IMR-90 (cell line): ENCODE measurements at regions not wholly inside any gene's neighbourhood (a gene's known extent, or its start where the extent isn't known, plus 50 kb on each side); places are given as distances from the start of the nearest gene placed in this dataset.
A peak's percentile ranks its signal among the peaks of the same experiment; 100 is the strongest.

Source experiments
- ATAC-seq: fragments of 200-7000 bp; cut with Tn5 transposase; 2 replicates; pipeline ENCODE4 v1.9.1; 2020; ENCODE audit warnings: low read depth, mild to moderate bottlenecking, moderate library complexity
- BruUV-seq: library from RNA; stranded (reverse); fragments of 400-500 nt; replicated peaks from 2 replicates; lab custom pipeline; 2021; lab: Mats Ljungman, UMichigan
- CTCF ChIA-PET: fragments of 300-600 bp; formaldehyde crosslinking; extraction: SDS; loops from one replicate; lab custom pipeline; 2021; ENCODE audit warnings: antibody characterized with exemption; lab: Yijun Ruan, JAX
- POLR2A ChIA-PET: fragments of 300-600 bp; sonication (Branson Sonifier 250); formaldehyde crosslinking; loops from one replicate; lab custom pipeline; 2022; ENCODE audit warnings: antibody characterized with exemption; ENCODE audit not compliant: unreplicated experiment; lab: Charles Lee
- DNase-seq: peaks from one replicate; pipeline ENCODE4 v3.0.0; 2013
- H2AFZ ChIP-seq: replicated peaks from 2 replicates; pipeline ENCODE3; 2013; ENCODE audit warnings: low read length, mild to moderate bottlenecking; ENCODE audit not compliant: poor library complexity
- H2AK5ac ChIP-seq: 2 replicates; pipeline ENCODE4 v1.6.1; 2013; ENCODE audit warnings: low read depth, low read length, inconsistent platforms
- H2AK9ac ChIP-seq: replicated peaks from 2 replicates; pipeline ENCODE3; 2013; ENCODE audit warnings: mild to moderate bottlenecking, low read depth, low read length, moderate library complexity; ENCODE audit not compliant: poor library complexity
- H2BK120ac ChIP-seq: 2 replicates; pipeline ENCODE4 v1.6.1; 2013; ENCODE audit warnings: low read depth, low read length, inconsistent platforms
- H2BK15ac ChIP-seq: 3 replicates; pipeline ENCODE4 v1.6.1; 2013; ENCODE audit warnings: low read depth, low read length, inconsistent platforms
- H2BK20ac ChIP-seq: 2 replicates; pipeline ENCODE4 v1.6.1; 2013; ENCODE audit warnings: low read depth, mild to moderate bottlenecking, inconsistent platforms, low read length, moderate library complexity
- H2BK5ac ChIP-seq: 2 replicates; pipeline ENCODE4 v1.6.1; 2013; ENCODE audit warnings: mild to moderate bottlenecking, low read depth, low read length, inconsistent platforms; ENCODE audit not compliant: poor library complexity, severe bottlenecking
- H3K14ac ChIP-seq: replicated peaks from 2 replicates; pipeline ENCODE4 v1.6.1; 2013; ENCODE audit warnings: low read depth, low read length, inconsistent platforms
- H3K18ac ChIP-seq: 2 replicates; pipeline ENCODE4 v1.6.1; 2013; ENCODE audit warnings: low read depth, low read length, control low read depth
- H3K23ac ChIP-seq: 2 replicates; pipeline ENCODE4 v1.6.1; 2013; ENCODE audit warnings: low read depth, low read length, inconsistent platforms
- H3K27ac ChIP-seq: 2 replicates; pipeline ENCODE4 v1.5.1; 2013; ENCODE audit warnings: mild to moderate bottlenecking, control low read depth, low read length; ENCODE audit not compliant: insufficient read depth
- H3K27me3 ChIP-seq: 2 replicates; pipeline ENCODE4 v1.6.1; 2013; ENCODE audit warnings: low read length; ENCODE audit not compliant: control insufficient read depth, insufficient read depth
- H3K36me3 ChIP-seq: 2 replicates; pipeline ENCODE4 v1.6.1; 2013; ENCODE audit warnings: low read length, mixed read lengths; ENCODE audit not compliant: control insufficient read depth, insufficient read depth
- H3K4ac ChIP-seq: 2 replicates; pipeline ENCODE4 v1.6.1; 2013; ENCODE audit warnings: low read depth, low read length, inconsistent platforms
- H3K4me1 ChIP-seq: 2 replicates; pipeline ENCODE4 v1.6.1; 2013; ENCODE audit warnings: low read length, mixed read lengths; ENCODE audit not compliant: control insufficient read depth, insufficient read depth
- H3K4me2 ChIP-seq: 2 replicates; pipeline ENCODE4 v1.6.1; 2013; ENCODE audit warnings: low read depth, mild to moderate bottlenecking, control low read depth, low read length, moderate library complexity
- H3K4me3 ChIP-seq: 2 replicates; pipeline ENCODE4 v1.5.1; 2013; ENCODE audit warnings: low read depth, mild to moderate bottlenecking, control low read depth, low read length, moderate library complexity; ENCODE audit not compliant: insufficient read depth
- H3K56ac ChIP-seq: 2 replicates; pipeline ENCODE4 v1.6.1; 2013; ENCODE audit warnings: low read length, inconsistent platforms; ENCODE audit not compliant: insufficient read depth; ENCODE audit errors: extremely low read depth
- H3K79me1 ChIP-seq, 2 experiments: 2 replicates each; pipeline ENCODE4 v1.6.1; 2013; ENCODE audit warnings: low read length in 2 of 2, inconsistent platforms in 1 of 2, low read depth in 1 of 2
- H3K9ac ChIP-seq: 2 replicates; pipeline ENCODE4 v1.6.1; 2013; ENCODE audit warnings: low read depth, low read length, control low read depth
- H3K9me1 ChIP-seq: 2 replicates; pipeline ENCODE4 v1.6.1; 2013; ENCODE audit warnings: low read length, inconsistent platforms; ENCODE audit not compliant: insufficient read depth
- H3K9me3 ChIP-seq: 2 replicates; pipeline ENCODE4 v1.6.1; 2013; ENCODE audit warnings: low read length; ENCODE audit not compliant: control insufficient read depth, insufficient read depth
- H4K20me1 ChIP-seq: 2 replicates; pipeline ENCODE4 v1.6.1; 2013; ENCODE audit warnings: low read length, inconsistent platforms; ENCODE audit not compliant: insufficient read depth
- H4K5ac ChIP-seq: 2 replicates; pipeline ENCODE4 v1.6.1; 2013; ENCODE audit warnings: mild to moderate bottlenecking, low read depth, low read length, control low read depth
- H4K8ac ChIP-seq, 2 experiments: 2 replicates each; pipeline ENCODE4 v1.6.1; 2013; ENCODE audit warnings: low read depth in 2 of 2, low read length in 2 of 2, control low read depth in 1 of 2, inconsistent platforms in 1 of 2
- H4K91ac ChIP-seq: 2 replicates; pipeline ENCODE4 v1.6.1; 2013; ENCODE audit warnings: low read depth, low read length, inconsistent platforms; ENCODE audit not compliant: insufficient read depth
- BHLHE40 ChIP-seq: fragments of 150-350 bp; IDR thresholded peaks from 2 replicates; pipeline ENCODE4 v1.6.1; 2016; ENCODE audit warnings: mild to moderate bottlenecking, low read depth, low read length
- CEBPB ChIP-seq: IDR thresholded peaks from 2 replicates; pipeline ENCODE4 v1.6.1; 2012; ENCODE audit warnings: low read depth, low read length, improper control_type of control experiment
- CHD1 ChIP-seq: IDR thresholded peaks from 2 replicates; pipeline ENCODE4 v1.6.1; 2012; ENCODE audit warnings: low read depth, low read length, improper control_type of control experiment
- FOS ChIP-seq: fragments of 150-350 bp; IDR thresholded peaks from 2 replicates; pipeline ENCODE4 v1.6.1; 2016; ENCODE audit warnings: low read depth, low read length
- MAFK ChIP-seq: IDR thresholded peaks from 2 replicates; pipeline ENCODE4 v1.6.1; 2012; ENCODE audit warnings: low read depth, low read length, improper control_type of control experiment
- MAZ ChIP-seq: IDR thresholded peaks from 2 replicates; pipeline ENCODE4 v1.6.1; 2012; ENCODE audit warnings: low read depth, mild to moderate bottlenecking, low read length, improper control_type of control experiment, moderate library complexity, borderline replicate concordance
- MXI1 ChIP-seq: IDR thresholded peaks from 2 replicates; pipeline ENCODE4 v1.6.1; 2012; ENCODE audit warnings: low read depth, mild to moderate bottlenecking, low read length, moderate library complexity, borderline replicate concordance
- NFE2L2 ChIP-seq: fragments of 150-350 bp; IDR thresholded peaks from 2 replicates; pipeline ENCODE4 v1.6.1; 2016; ENCODE audit warnings: low read depth, mild to moderate bottlenecking, low read length
- POLR2A ChIP-seq: IDR thresholded peaks from 2 replicates; pipeline ENCODE4 v1.6.1; 2012; ENCODE audit warnings: mild to moderate bottlenecking, low read depth, low read length
- RAD21 ChIP-seq: IDR thresholded peaks from 2 replicates; pipeline ENCODE4 v1.6.1; 2012; ENCODE audit warnings: low read length, improper control_type of control experiment
- RCOR1 ChIP-seq: IDR thresholded peaks from 2 replicates; pipeline ENCODE4 v1.6.1; 2012; ENCODE audit warnings: mild to moderate bottlenecking, low read length, improper control_type of control experiment; ENCODE audit not compliant: insufficient replicate concordance
- RFX5 ChIP-seq: IDR thresholded peaks from 2 replicates; pipeline ENCODE4 v1.8.0; 2012; ENCODE audit warnings: low read depth, mild to moderate bottlenecking, low read length, moderate library complexity
- SMC3 ChIP-seq: fragments of 150-350 bp; IDR thresholded peaks from 2 replicates; pipeline ENCODE4 v1.6.1; 2016; ENCODE audit warnings: low read depth, mild to moderate bottlenecking, antibody characterized with exemption, low read length, moderate library complexity
- WGBS, 2 experiments: methylation state at CpG; one replicate each; pipeline versions ENCODE4 v1.1.5 to v1.1.7; 2013; ENCODE audit warnings: missing lambda C conversion rate in 2 of 2; ENCODE audit not compliant: insufficient read length in 1 of 2; ENCODE audit errors: extremely low coverage in 2 of 2; 5-methylcytosine and 5-hydroxymethylcytosine counted together
- dilution Hi-C: fragments of 300-500 bp; cut with HindIII; formaldehyde crosslinking; loops from one replicate; pipeline ENCODE4 v1.14.3; 2018; ENCODE audit warnings: low sequenced_read_pairs; ENCODE audit not compliant: unreplicated experiment
- in situ Hi-C: fragments of 300-500 bp; cut with MboI; formaldehyde crosslinking; loops from 3 replicates; pipeline ENCODE4 v1.14.3; 2019; ENCODE audit warnings: low sequenced_read_pairs, inconsistent platforms, mixed read lengths
- intact Hi-C: fragments of 100-400 bp; cut with micrococcal nuclease; formaldehyde crosslinking; loops from 2 replicates; pipeline ENCODE4 v1.10.0; 2022
- TF ChIP-seq, protein P1 (sequence below): conservative IDR thresholded peaks from 2 replicates; pipeline ENCODE4 v1.5.1; 2012; ENCODE audit warnings: mild to moderate bottlenecking, low read depth, low read length, improper control_type of control experiment
- TF ChIP-seq, protein P2 (sequence below): fragments of 150-350 bp; IDR thresholded peaks from 2 replicates; pipeline ENCODE4 v1.6.1; 2016; ENCODE audit warnings: low read depth, mild to moderate bottlenecking, low read length, moderate library complexity, borderline replicate concordance
- TF ChIP-seq, protein P3 (sequence below): fragments of 150-350 bp; IDR thresholded peaks from 2 replicates; pipeline ENCODE4 v1.6.1; 2017; ENCODE audit warnings: mild to moderate bottlenecking, antibody characterized with exemption, low read length, low read depth

DNA sequence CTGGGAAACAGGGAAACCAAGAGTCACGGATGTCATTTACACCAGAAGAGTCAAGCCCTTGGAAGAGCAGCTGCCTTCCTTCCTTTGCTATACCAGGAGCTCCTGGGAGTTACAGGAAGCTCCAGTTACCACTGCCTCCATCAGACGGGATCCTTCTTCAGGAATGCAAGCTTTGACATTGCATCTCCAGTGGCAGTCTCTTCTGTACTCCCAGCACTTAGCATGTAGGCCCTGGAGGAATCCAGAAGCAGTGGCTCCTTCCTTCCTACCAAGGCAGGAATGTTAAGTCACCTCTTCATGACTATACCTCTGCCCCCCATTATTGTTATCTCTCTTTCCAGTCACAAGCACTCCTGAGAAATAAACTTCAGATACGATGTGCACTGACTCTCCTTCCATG, 836.0 kb downstream of the MAFB start:
- Histone ChIP-seq H2BK20ac (peak overlapping the region; percentile 93), H3K79me1 (no peaks in the 10 kb centered on the region), H2AK9ac (no peak overlapping the region), H4K5ac (peak overlapping the region; percentile 53; the same call in 1 of the 2 replicates), H3K4me2 (no peak overlapping the region), H3K9ac (no peak overlapping the region), H4K8ac (peak overlapping the region in 1 of 2 experiments; percentile 59; a peak in 3 of 4 replicates), H3K56ac (no peak overlapping the region), H4K91ac (peak overlapping the region; percentile 27), H3K14ac (peak overlapping the region; percentile 2; the same call in 1 of the 2 replicates), H3K23ac (peak overlapping the region; percentile 68; the same call in 1 of the 2 replicates), H3K4me3 (no peak overlapping the region), H2BK15ac (peak overlapping the region; percentile 61; the same call in 1 of the 3 replicates), H3K4ac (peak overlapping the region; percentile 73), H2AFZ (no peak overlapping the region), H2BK120ac (peak overlapping the region; percentile 70), H2AK5ac (peak overlapping the region; percentile 22), H4K20me1 (no peaks in the 10 kb centered on the region), H3K27ac (no peak overlapping the region), H3K9me3 (no peaks in the 10 kb centered on the region), H3K18ac (peak overlapping the region; percentile 97), H2BK5ac (peak overlapping the region; percentile 94), H3K9me1 (peaks cover 10% of the 10 kb centered on the region), H3K27me3 (no peaks in the 10 kb centered on the region), H3K36me3 (no peaks in the 10 kb centered on the region), H3K4me1 (peaks cover 40% of the 10 kb centered on the region)
- dilution Hi-C loops = no loop called here
- intact Hi-C loops = no loop called here
- TF ChIP-seq RAD21 (no peak), NFE2L2 (no peak), CHD1 (no peak), MAZ (no peak), MAFK (no peak), RCOR1 (no peak), FOS (no peak), BHLHE40 (no peak), MXI1 (no peak), RFX5 (no peak), POLR2A (no peak), CEBPB (no peak), SMC3 (no peak)
- TF ChIP-seq, protein P1, sequence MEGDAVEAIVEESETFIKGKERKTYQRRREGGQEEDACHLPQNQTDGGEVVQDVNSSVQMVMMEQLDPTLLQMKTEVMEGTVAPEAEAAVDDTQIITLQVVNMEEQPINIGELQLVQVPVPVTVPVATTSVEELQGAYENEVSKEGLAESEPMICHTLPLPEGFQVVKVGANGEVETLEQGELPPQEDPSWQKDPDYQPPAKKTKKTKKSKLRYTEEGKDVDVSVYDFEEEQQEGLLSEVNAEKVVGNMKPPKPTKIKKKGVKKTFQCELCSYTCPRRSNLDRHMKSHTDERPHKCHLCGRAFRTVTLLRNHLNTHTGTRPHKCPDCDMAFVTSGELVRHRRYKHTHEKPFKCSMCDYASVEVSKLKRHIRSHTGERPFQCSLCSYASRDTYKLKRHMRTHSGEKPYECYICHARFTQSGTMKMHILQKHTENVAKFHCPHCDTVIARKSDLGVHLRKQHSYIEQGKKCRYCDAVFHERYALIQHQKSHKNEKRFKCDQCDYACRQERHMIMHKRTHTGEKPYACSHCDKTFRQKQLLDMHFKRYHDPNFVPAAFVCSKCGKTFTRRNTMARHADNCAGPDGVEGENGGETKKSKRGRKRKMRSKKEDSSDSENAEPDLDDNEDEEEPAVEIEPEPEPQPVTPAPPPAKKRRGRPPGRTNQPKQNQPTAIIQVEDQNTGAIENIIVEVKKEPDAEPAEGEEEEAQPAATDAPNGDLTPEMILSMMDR = no peak
- TF ChIP-seq, protein P2, sequence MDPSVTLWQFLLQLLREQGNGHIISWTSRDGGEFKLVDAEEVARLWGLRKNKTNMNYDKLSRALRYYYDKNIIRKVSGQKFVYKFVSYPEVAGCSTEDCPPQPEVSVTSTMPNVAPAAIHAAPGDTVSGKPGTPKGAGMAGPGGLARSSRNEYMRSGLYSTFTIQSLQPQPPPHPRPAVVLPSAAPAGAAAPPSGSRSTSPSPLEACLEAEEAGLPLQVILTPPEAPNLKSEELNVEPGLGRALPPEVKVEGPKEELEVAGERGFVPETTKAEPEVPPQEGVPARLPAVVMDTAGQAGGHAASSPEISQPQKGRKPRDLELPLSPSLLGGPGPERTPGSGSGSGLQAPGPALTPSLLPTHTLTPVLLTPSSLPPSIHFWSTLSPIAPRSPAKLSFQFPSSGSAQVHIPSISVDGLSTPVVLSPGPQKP = no peak
- TF ChIP-seq, protein P3, sequence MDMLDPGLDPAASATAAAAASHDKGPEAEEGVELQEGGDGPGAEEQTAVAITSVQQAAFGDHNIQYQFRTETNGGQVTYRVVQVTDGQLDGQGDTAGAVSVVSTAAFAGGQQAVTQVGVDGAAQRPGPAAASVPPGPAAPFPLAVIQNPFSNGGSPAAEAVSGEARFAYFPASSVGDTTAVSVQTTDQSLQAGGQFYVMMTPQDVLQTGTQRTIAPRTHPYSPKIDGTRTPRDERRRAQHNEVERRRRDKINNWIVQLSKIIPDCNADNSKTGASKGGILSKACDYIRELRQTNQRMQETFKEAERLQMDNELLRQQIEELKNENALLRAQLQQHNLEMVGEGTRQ = no peak
- DNase-seq (no peak), ATAC-seq (no peak)
- in situ Hi-C loops = loop anchor here (25.0 kb wide), 1 partner anchor 1109 kb away; no protein-coding TSS in a partner anchor
- no TSS peak for BruUV-seq
- ChIA-PET CTCF (interaction anchor here (0.6 to 0.9 kb wide), 3 partner anchors 23 to 35 kb away, joined by 3 read pairs; no protein-coding TSS in a partner anchor), POLR2A (no interaction called here)
- WGBS, 2 experiments = no CpG with 5 or more reads among the region's 3 CpGs
